ENCODE measurements at regions not wholly inside any gene's neighbourhood (a gene's known extent, or its start where the extent isn't known, plus 50 kb on each side); places are given as distances from the start of the nearest gene placed in this dataset.

- Histone ChIP-seq H3K27ac (ENCODE audit: poor library complexity, severe bottlenecking) (no peak overlapping the region), H3K9me3 (ENCODE audit: severe bottlenecking) (no peaks in the 10 kb centered on the region), H3K36me3 (ENCODE audit: low read depth) (no peaks in the 10 kb centered on the region), H3K27me3 (ENCODE audit: insufficient read depth, poor library complexity, severe bottlenecking) (no peaks in the 10 kb centered on the region), H3K4me3 (ENCODE audit: severe bottlenecking) (no peak overlapping the region), H3K4me1 (ENCODE audit: insufficient read depth, poor library complexity, severe bottlenecking) (no peaks in the 10 kb centered on the region)
- DNase-seq (ENCODE audit: low spot score) (no peak), ATAC-seq (ENCODE audit: low read depth) (no peak)
- TF ChIP-seq, protein P1, sequence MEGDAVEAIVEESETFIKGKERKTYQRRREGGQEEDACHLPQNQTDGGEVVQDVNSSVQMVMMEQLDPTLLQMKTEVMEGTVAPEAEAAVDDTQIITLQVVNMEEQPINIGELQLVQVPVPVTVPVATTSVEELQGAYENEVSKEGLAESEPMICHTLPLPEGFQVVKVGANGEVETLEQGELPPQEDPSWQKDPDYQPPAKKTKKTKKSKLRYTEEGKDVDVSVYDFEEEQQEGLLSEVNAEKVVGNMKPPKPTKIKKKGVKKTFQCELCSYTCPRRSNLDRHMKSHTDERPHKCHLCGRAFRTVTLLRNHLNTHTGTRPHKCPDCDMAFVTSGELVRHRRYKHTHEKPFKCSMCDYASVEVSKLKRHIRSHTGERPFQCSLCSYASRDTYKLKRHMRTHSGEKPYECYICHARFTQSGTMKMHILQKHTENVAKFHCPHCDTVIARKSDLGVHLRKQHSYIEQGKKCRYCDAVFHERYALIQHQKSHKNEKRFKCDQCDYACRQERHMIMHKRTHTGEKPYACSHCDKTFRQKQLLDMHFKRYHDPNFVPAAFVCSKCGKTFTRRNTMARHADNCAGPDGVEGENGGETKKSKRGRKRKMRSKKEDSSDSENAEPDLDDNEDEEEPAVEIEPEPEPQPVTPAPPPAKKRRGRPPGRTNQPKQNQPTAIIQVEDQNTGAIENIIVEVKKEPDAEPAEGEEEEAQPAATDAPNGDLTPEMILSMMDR (IDR thresholded peaks at IDR 0.05; ENCODE audit: poor library complexity, severe bottlenecking), result no peak
Measured at GRCh38 chrX:4905576-4905975, 1192.1 kb upstream of the PRKX start.

DNA sequence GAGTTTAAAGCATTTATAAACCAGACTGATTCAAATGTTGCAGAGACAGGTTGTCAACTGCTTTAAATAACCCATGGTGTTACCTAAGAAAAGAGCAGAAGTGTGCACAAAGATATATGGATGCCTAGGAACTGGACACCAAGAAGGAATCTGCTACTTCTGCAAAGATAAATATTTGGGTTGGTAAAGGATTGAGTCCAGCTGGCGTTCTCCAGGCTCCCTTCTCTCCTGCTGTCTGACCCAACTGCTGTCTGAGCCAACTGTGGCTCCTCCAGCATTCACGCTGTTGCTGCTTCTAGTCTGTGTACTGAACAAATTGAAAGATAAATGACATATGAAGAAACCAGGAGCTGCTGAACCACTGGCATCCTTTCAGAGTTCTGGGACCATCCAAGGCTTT, 1167.8 kb upstream of the PRKX start:
- no peaks in the 10 kb centered on the region for H3K9me3 ChIP-seq (ENCODE audit: severe bottlenecking)
- no peaks in the 10 kb centered on the region for H3K27me3 ChIP-seq (ENCODE audit: insufficient read depth, poor library complexity, severe bottlenecking)
- no peaks in the 10 kb centered on the region for H3K36me3 ChIP-seq (ENCODE audit: low read depth)
- no peak overlapping the region for H3K27ac ChIP-seq (ENCODE audit: poor library complexity, severe bottlenecking)
- no peak overlapping the region for H3K4me3 ChIP-seq (ENCODE audit: severe bottlenecking)
- ATAC-seq (ENCODE audit: low read depth), result no peak
- no peaks in the 10 kb centered on the region for H3K4me1 ChIP-seq (ENCODE audit: insufficient read depth, poor library complexity, severe bottlenecking)
- DNase-seq (ENCODE audit: low spot score), result no peak
- TF ChIP-seq, protein P1 (IDR thresholded peaks at IDR 0.05; ENCODE audit: poor library complexity, severe bottlenecking), result no peak

DNA sequence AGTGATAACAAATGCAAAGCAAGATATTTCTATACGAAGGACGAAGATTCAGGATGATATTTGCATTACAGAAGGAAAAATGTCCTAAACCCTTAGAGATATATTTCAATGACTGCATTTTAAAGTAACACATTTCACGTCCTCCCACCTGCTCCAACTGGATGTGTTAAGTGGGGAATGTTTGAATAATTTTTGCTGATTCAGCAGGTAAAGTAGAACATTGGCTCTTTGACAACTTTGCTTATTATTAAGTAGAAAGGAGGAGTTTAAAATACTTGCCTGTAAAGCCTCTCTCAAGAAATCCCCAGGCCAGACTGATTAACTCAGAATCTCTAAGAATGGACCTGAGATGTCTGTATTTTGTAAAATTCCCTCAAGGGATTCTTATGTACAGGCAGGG, 1165.2 kb upstream of the PRKX start:
- no peak for DNase-seq (ENCODE audit: low spot score)
- Histone ChIP-seq H3K36me3 (ENCODE audit: low read depth) (no peaks in the 10 kb centered on the region), H3K9me3 (ENCODE audit: severe bottlenecking) (no peaks in the 10 kb centered on the region), H3K4me1 (ENCODE audit: insufficient read depth, poor library complexity, severe bottlenecking) (no peaks in the 10 kb centered on the region), H3K27ac (ENCODE audit: poor library complexity, severe bottlenecking) (no peak overlapping the region), H3K27me3 (ENCODE audit: insufficient read depth, poor library complexity, severe bottlenecking) (no peaks in the 10 kb centered on the region), H3K4me3 (ENCODE audit: severe bottlenecking) (no peak overlapping the region)
- TF ChIP-seq, protein P1 (IDR thresholded peaks at IDR 0.05; ENCODE audit: poor library complexity, severe bottlenecking), result no peak
- ATAC-seq (ENCODE audit: low read depth), result no peak

- Histone ChIP-seq H3K27ac (ENCODE audit: poor library complexity, severe bottlenecking) (no peak overlapping the region), H3K27me3 (ENCODE audit: insufficient read depth, poor library complexity, severe bottlenecking) (no peaks in the 10 kb centered on the region), H3K9me3 (ENCODE audit: severe bottlenecking) (no peaks in the 10 kb centered on the region), H3K4me1 (ENCODE audit: insufficient read depth, poor library complexity, severe bottlenecking) (no peaks in the 10 kb centered on the region), H3K4me3 (ENCODE audit: severe bottlenecking) (no peak overlapping the region), H3K36me3 (ENCODE audit: low read depth) (no peaks in the 10 kb centered on the region)
- ATAC-seq (ENCODE audit: low read depth), result no peak
- TF ChIP-seq, protein P1 (IDR thresholded peaks at IDR 0.05; ENCODE audit: poor library complexity, severe bottlenecking), result no peak
- no peak for DNase-seq (ENCODE audit: low spot score)
Measured at GRCh38 chrX:4876268-4876667, 1162.8 kb upstream of the PRKX start.

- H3K27ac ChIP-seq (ENCODE audit: poor library complexity, severe bottlenecking), result no peak overlapping the region
- H3K9me3 ChIP-seq (ENCODE audit: severe bottlenecking), result no peaks in the 10 kb centered on the region
- ATAC-seq (ENCODE audit: low read depth) (no peak), DNase-seq (ENCODE audit: low spot score) (no peak)
- TF ChIP-seq, protein P1 (IDR thresholded peaks at IDR 0.05; ENCODE audit: poor library complexity, severe bottlenecking), result no peak
- H3K36me3 ChIP-seq (ENCODE audit: low read depth), result no peaks in the 10 kb centered on the region
- H3K4me1 ChIP-seq (ENCODE audit: insufficient read depth, poor library complexity, severe bottlenecking), result no peaks in the 10 kb centered on the region
- H3K4me3 ChIP-seq (ENCODE audit: severe bottlenecking), result no peak overlapping the region
- no peaks in the 10 kb centered on the region for H3K27me3 ChIP-seq (ENCODE audit: insufficient read depth, poor library complexity, severe bottlenecking)
Measured at GRCh38 chrX:4851534-4851933, 1138.1 kb upstream of the PRKX start.

Measured in RWPE2 (cell line).